GM21576 (cell line): ENCODE measurements at regions not wholly inside any gene's neighbourhood (a gene's known extent, or its start where the extent isn't known, plus 50 kb on each side); places are given as distances from the start of the nearest gene placed in this dataset.

Experiments used
- ATAC-seq: cut with Tn5 transposase; IDR thresholded peaks from one replicate; pipeline ENCODE4 v1.9.1; 2021; ENCODE audit warnings: mild to moderate bottlenecking, moderate library complexity; ENCODE audit not compliant: unreplicated experiment

DNA sequence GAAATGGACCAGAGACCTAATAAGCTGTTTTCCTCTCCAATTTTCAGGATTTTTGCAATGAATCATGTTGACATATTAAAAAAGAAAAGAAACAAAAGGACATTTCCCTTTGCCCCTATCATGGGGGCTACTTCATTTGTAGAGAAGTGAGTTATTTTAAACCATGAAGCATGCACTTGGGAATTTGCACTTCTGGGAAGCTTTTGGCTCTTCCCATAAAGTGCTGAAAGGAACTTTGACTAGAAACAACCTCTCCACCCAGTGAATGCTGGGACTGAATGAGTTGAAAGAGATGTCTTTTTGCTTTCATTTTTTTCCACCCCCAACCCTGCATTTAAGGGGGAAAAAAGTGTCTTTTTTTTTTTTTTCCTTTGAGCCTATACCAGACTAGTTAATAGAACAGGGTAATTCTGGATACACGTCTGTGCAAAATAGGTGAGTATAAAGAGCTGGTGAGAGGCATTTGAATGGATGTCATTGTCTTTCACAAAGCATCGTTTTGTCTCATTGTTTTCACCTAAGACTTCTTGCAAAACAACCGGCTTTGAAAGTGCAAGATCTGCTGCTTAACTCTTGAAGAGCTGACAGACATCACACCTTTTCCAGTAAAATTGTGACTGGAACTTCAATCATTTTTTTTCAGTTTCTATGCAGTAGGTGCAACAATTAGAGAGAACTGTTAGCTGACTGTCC is 138.7 kb upstream of the BACH2 start:
- no peak for ATAC-seq

- ATAC-seq, result no peak
These were observed 137.5 kb upstream of the BACH2 start for GRCh38 chr6:90434094-90434493.

DNA sequence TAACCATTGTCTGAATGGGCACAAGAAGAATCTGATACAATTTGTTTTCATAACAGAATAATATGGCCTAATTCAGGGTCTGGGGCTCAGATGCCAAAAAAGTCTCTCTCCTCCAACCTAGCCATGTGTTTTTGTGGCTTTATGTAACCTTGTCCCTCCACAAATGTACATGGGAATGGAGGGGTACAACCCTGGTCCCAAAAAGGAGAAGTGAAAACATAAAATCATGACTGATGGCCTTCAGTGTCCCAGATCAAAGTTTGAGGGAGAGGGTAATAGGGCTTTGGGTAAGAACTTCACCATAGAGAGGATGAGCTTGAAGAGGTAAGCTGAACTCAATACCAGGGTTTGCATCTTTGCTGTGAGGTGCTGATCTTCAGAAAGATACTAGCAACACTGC is 136.3 kb upstream of the BACH2 start:
- ATAC-seq, result no peak

GRCh38 chr6:90432041-90432775 is 135.6 kb upstream of the BACH2 start:
- ATAC-seq, result no peak

DNA sequence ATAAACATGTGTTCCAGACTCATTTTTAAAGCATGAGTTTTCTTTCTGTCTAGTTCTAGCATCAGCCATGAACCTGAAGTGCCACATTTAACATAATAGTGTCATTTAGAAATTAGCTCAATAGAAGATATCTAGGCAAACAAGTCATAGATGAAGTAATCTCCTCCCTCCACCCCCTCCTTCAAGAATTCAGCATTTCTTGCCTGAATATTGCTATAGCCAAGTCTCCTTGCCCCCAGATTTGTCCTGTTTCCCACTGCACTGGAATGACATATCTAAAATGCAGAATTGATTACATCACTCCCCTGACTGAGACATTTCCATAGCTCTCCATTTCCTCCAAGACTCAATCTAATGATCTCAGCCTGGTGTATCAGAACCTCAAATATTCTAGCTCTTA is 134.9 kb upstream of the BACH2 start:
- no peak for ATAC-seq

DNA sequence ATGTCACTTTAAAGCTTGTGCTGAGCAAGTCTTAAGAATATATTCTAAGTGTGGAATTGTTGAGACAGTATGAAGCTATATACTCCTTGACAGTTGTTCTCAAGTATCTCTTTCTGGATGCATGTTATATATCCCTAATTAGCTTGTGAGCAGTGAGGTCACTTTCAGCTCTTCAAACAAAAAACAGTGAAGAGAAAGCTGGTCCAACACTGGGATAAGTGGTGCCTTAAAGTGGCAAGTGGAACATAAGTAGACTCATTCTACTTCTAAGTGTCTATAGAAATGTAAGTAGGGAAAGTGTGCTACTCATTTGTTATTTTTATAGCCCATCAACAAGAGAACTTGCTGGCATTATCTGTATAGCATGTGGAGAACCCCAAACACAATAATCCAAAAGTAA is 133.1 kb upstream of the BACH2 start:
- no peak for ATAC-seq

- ATAC-seq, result no peak
These were observed 131.9 kb upstream of the BACH2 start for GRCh38 chr6:90428514-90428913.

DNA sequence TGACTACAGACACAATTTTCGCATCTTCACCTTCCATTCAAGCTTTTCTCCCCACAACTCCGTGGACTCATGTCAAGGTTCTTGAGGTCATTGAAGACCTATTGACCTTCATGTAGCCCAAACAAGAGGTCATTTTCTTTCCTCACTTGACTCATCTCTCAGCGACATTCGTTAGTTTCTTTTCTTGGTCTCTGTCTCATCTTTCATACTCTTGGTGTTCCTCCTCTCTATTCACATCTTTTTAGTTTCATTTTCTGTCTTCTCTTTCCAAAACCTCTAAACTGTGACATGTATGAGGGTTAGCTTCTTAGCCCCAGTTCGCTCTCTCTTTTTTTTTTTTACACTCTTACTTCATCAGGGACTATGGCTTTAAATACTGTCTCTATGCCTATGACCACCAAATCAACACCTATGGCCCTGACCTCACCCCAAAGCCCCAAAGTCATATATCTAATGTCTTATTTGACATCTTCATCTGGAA is 128.6 kb upstream of the BACH2 start:
- peak; percentile 98 for ATAC-seq

GRCh38 chr6:90424580-90424979 is 127.9 kb upstream of the BACH2 start:
- ATAC-seq, result no peak

DNA sequence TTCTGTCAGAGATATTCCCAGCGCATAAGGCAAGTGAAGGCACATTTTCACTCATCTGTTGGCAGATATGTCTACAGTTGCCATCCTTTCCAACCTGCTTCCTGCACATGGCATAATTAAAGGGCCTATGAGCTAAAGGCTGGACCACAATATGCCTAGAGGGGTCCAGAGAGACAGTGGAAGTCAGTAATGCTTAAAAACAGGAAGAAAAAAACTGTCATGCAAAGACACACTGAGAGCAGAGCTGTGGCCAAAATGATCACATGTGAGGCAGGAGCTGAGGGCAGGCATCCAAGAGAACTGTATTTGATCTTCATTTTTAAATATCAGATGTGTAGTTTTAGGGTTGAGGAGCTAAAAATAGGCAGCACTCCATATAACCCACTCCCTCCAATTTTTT is 125.0 kb upstream of the BACH2 start:
- ATAC-seq, result no peak

DNA sequence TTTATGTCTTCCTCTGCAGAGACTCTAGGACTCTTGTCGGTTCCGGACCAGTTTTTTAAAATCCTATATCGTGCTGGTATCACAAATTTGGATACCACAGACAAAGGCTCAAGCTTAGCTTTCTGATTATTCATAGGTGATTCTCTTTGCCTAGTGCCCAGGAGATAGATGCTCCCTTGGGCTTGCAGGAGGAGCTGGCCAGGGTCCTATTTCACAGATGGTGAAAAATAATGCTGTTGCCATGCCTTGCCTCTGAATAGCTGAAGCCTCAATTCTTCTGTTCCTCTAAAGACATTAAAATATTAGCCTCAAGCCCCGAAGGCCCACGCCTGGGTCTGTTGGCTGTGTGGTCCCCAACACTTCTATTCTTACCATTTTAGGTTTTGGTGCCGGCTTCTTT is 123.9 kb upstream of the BACH2 start:
- no peak for ATAC-seq

DNA sequence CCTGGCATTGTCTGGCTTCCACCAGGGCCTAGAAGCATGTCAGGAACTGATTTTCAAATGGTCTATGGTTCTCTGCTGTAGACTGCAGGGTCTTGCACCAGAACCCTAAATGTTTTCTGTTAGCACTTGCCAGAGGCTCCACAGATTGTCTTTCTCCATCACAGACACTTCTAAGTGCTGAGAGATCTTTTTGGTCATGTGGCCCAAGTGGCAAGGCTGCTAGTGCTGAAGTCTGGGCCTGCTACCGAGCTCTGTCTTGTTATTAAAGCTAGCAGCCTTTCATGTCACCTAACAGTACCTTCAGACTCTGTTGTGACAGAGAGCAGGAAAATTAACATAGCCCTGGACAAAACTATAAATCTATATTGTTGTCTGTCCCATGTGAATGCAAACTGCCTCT is 120.7 kb upstream of the BACH2 start:
- ATAC-seq, result no peak

GRCh38 chr6:90416322-90416721 is 119.7 kb upstream of the BACH2 start:
- ATAC-seq, result no peak

- ATAC-seq, result no peak
These were observed 118.5 kb upstream of the BACH2 start for GRCh38 chr6:90415178-90415577.

- no peak for ATAC-seq
These were observed 117.7 kb upstream of the BACH2 start for GRCh38 chr6:90414352-90414751.

DNA sequence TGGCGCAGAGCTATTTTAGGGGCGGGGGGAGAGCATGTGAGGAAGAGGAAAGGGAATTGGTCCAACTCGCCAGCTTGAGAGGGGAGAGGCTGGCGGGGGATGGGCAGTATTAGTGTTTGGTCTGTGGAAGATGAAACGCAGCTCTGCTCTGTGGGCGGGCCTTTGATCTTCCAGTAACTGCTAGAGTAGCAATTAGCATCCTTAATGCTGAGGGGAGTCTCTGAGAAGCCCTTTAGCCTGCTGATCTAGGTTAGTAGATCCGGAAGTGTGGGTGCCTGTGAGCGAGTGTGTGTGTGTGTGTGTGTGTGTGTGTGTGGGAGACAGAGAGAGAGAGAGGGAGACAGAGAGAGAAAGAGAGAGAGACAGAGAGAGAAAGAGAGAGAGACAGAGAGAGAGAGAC is 117.2 kb upstream of the BACH2 start:
- ATAC-seq, result no peak

GRCh38 chr6:90413396-90413795 is 116.8 kb upstream of the BACH2 start:
- no peak for ATAC-seq

DNA sequence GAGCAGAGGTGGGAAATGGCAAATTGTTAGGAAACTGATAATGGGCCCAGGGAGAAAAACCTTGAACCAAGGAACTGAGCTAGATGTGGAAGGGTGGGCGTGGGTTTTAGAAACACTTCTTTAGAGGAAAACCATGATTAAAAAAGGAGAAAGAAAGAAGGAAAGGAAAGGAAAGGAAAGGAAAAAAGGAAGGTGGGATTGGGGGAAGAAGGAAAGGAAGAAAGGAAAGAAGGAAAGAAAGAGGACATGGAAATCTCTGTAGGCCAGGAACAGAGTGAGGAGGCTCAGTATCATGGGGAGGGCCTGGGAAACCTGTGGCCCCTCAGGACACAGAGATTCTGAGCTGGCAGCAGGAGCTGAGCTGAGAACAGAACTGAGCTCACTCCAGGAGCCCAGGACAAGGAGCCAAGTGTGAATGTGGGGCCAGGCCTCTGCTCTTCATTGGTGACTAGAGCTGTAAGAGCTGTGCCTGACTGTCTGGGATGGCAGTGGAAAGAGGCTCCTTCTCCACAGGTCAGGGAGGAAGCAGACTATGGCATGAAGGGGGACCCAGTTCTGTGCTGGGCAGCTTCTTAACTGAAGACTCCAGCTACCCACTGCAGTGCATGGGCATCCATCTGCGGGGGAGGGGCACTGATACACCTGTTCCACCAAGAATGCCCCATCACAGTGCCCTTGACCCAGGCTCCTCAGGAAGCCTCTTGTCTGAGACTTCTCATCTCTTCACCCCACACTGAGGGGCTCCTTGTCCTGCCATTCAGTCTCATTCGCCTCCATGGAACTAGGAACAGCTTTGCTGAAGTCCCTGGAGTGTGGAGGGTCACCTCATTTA is 116.1 kb upstream of the BACH2 start:
- no peak for ATAC-seq

DNA sequence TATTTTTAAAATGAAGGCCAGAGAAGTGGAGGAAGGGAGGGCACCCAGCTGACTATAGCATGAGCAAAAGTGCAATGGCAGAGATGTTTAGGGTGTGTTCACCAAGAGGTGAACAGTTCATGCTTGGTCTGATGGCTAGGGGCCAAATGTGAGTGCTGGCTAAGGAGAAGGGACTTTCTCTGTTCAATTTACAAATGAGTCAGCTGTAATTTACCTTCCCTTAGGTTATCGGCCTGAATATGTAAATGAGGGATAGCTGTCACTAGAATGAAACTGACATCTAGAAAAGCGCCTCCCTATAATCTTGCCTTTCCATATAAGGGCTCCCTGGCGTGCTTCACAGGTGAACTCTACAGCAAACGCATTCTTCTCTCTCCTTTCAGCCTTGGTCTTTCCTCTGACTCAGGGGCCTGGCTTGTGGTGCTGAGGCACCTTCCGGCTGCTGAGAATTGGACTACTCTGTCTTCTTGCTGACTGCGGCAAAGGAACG is 114.7 kb upstream of the BACH2 start:
- peak; percentile 91 for ATAC-seq

GRCh38 chr6:90409700-90410099 is 113.1 kb upstream of the BACH2 start:
- no peak for ATAC-seq

GRCh38 chr6:90406957-90407356 is 110.3 kb upstream of the BACH2 start:
- ATAC-seq, result no peak
